Stimulated activated CD4-positive, alpha-beta T cell treated with anti-CD3 and anti-CD28 coated beads, Interleukin-15, amount 100 ng/mL, for 48 hours (primary cell): ENCODE measurements at regions not wholly inside any gene's neighbourhood (a gene's known extent, or its start where the extent isn't known, plus 50 kb on each side); places are given as distances from the start of the nearest gene placed in this dataset.
"Not testable (repeated sequence)": the region's sequence is repeated elsewhere in the genome, so short reads cannot be mapped to it uniquely, and the experiment has no call there.

Experiments used
- DNase-seq, 2 donors: peaks; one replicate each; pipeline ENCODE4 v3.0.0-alpha.2; 2020; ENCODE audit warnings: low read depth in 2 of 2

GRCh38 chr12:24361877-24362580 is 412.6 kb upstream of the SOX5 start:
- no peak for DNase-seq

GRCh38 chr12:24360907-24361306 is 411.4 kb upstream of the SOX5 start:
- no peak for DNase-seq

- no peak for DNase-seq
Observed at GRCh38 chr12:24360461-24360860, 411.0 kb upstream of the SOX5 start.

- DNase-seq, result no peak
Observed at GRCh38 chr12:24360057-24360456, 410.6 kb upstream of the SOX5 start.

- no peak for DNase-seq
Observed at GRCh38 chr12:24359418-24359817, 409.9 kb upstream of the SOX5 start.

- no peak for DNase-seq
Observed at GRCh38 chr12:24356240-24356804, 406.9 kb upstream of the SOX5 start.

GRCh38 chr12:24352363-24352762 is 402.9 kb upstream of the SOX5 start:
- no peak for DNase-seq

GRCh38 chr12:24349051-24349799 is 399.8 kb upstream of the SOX5 start:
- DNase-seq, result no peak

GRCh38 chr12:24348180-24348579 is 398.7 kb upstream of the SOX5 start:
- not testable (repeated sequence) for DNase-seq

GRCh38 chr12:24328261-24328660 is 378.8 kb upstream of the SOX5 start:
- DNase-seq, result no peak

GRCh38 chr12:24325331-24325730 is 375.9 kb upstream of the SOX5 start:
- no peak for DNase-seq

- DNase-seq, result no peak
Observed at GRCh38 chr12:24307716-24308335, 358.4 kb upstream of the SOX5 start.

- DNase-seq, result no peak
Observed at GRCh38 chr12:24307153-24307552, 357.7 kb upstream of the SOX5 start.

GRCh38 chr12:24306001-24306400 is 356.5 kb upstream of the SOX5 start:
- DNase-seq, result no peak

- DNase-seq, result no peak
Observed at GRCh38 chr12:24304285-24304684, 354.8 kb upstream of the SOX5 start.

GRCh38 chr12:24302708-24303107 is 353.2 kb upstream of the SOX5 start:
- no peak for DNase-seq

GRCh38 chr12:24297516-24297915 is 348.0 kb upstream of the SOX5 start:
- no peak for DNase-seq

- DNase-seq, result no peak
Observed at GRCh38 chr12:24293549-24293948, 344.1 kb upstream of the SOX5 start.

- no peak for DNase-seq
Observed at GRCh38 chr12:24287963-24288362, 338.5 kb upstream of the SOX5 start.

GRCh38 chr12:24285448-24285847 is 336.0 kb upstream of the SOX5 start:
- no peak for DNase-seq

- no peak for DNase-seq
Observed at GRCh38 chr12:24281341-24281740, 331.9 kb upstream of the SOX5 start.

- no peak for DNase-seq
Observed at GRCh38 chr12:24280056-24280842, 330.8 kb upstream of the SOX5 start.
